Umbilical cord (tissue), 1 donor: ENCODE measurements at regions not wholly inside any gene's neighbourhood (a gene's known extent, or its start where the extent isn't known, plus 50 kb on each side); places are given as distances from the start of the nearest gene placed in this dataset.

Experiments
- DNase-seq: peaks from one replicate; pipeline ENCODE4 v3.0.0-alpha.2; 2015; ENCODE audit warnings: low spot score

DNA sequence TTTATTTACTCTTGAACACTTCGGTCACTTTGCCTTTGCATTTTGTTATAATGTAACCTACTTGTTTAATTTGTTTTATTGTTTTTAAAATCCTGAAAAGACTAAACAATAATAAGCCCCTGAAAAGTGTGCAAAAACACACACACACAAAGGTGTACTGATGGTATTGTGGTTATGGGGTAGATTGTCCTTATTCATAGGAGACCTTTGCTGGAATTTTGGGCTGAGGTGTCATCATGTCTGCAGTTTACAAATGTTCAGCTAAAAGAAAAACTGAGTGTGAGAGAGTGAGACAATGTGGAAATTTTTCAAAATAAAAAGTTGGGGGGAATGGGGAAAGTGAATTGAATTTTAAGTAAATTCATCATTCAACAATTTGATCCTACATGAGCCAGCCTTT is 174.9 kb downstream of the QDPR start:
- no peak for DNase-seq

DNA sequence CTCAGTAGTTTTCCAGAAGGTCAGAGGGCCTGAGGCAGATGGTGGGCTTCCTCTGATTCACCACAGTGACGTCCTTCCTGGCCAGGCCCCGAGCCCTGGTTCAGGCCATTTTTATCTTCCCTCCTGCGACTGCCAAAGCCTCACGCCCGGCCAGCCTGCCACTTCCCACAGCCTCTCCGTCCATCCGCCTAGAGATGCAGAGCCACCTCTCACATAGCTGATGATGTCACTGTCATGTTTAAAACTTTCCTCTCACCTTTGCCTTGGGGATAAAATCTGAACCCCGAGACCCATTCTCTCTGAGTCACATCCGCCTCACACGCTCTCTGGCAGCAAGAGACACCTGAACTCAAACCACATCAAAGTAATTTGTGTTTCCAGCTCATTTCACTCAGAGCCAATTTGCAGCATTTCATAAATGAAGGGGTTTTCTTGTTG is 175.3 kb downstream of the QDPR start:
- DNase-seq: no peak

DNA sequence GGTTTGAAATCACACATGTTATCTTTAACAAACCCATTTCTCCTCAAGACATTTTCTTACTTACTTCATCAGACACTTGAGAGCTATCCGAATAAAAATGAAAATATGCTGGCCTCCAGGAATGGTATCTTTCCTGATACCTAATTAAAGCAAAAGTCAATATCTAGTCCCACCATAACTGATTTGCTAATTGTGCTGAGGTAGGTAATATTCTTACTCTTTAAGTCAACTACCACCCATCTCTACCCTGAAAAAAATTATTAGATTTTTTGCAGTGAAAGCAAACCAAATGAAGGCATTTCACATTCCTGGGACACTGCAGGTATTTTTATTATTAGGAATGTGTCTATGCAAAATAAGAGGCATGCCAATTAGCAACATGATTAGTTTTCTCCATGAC is 175.8 kb downstream of the QDPR start:
- DNase-seq: no peak

DNA sequence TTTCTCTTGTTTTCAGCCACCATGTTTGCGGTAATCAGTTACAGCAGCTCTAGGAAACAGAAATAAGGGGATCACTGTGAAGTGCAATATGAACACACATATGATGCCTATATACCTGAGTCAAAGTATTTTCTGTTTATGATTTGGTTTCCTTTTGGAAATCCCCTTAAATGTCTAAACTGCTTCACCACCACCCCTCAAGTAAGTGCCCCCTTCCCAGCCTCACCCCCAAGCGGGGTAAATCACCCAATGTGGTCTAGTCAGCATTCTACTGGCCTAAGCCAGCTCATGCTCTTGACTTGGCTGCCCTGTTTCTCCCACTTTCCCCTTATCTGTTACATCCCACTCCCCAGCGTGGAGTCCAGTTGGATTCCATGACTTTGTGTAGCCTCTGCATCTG is 176.5 kb downstream of the QDPR start:
- no peak for DNase-seq

DNA sequence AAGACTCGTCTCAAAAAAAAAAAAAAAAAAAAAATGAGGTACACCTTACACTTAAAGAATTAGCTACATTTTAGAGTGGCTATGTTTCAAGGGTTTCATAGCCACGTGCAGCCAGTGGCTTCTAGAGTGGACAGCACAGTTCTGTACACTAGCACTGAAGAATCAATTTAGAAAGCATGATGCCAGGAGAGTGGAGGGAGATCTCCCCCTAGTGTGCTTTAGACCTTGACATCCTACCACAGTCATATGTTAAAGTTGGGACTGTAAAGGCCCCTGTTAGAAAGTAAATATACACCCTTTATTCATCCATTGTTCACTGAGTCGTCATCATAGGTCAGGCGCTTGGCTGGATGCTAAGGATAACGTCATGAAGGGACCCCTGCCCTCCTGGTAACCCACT is 179.4 kb downstream of the QDPR start:
- DNase-seq: no peak

GRCh38 chr4:17329046-17329445 is 182.8 kb downstream of the QDPR start:
- DNase-seq: peak; percentile 13

- no peak for DNase-seq
Observed at GRCh38 chr4:17328141-17328815, 183.6 kb downstream of the QDPR start.

DNA sequence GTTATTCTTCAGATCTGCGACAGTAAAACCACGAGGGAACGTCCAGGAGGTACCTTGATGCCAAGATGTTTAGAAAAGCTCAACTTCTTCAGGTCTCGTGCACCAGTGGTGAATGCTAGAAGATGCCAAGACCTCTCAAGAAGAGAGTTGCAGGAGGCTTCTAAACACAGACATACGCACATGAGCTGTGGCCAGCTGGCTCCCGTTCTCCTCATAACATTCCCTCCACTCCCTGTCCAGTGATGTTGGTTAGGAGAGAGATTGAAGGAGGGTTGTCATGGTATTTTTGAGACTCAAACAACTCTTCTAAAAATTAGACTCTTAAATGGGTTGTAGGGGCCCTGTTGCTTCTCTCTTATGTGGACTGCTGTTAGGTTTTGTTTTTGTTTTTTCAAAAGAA is 184.3 kb downstream of the QDPR start:
- no peak for DNase-seq

DNA sequence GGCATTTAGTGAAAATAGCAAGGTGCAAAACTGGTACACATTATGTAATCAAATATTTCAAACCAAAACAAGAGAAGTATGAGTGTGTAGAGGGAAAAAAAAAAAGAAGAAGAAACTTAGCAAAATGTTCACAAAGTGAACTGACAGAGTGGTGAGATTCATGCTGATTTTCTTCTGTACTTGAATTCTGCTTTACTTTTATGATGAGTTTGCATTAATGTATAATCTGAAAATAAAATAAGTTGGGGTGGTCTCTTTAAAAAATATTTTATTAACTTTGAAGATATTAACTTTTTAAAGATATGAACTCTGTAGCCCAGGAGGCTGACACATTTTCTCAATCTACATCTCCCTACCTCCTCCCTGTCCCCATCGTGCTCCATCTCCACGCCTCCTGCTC is 185.1 kb downstream of the QDPR start:
- no peak for DNase-seq

- DNase-seq: no peak
Observed at GRCh38 chr4:17325098-17325497, 186.8 kb downstream of the QDPR start.

DNA sequence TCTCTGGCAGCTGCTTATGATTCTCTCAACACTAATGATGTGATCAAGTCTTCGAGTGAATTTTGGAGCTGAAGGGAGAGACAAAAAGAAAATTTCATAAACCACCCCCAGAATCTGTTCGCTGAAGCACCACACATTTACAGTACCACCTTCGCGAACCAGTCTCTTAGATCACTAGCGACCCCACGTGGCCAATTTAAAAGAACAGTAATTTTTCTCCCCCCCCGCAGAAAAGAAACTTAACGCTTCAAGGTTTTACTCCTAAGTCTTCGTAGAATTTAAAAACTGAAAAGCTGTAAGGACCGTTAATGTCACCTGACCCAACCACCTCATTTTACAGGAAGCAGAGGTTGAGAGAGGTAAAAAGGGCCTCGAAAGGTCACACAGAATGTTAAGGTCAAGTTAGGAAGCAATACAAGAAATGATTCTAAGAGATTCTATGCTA is 187.5 kb downstream of the QDPR start:
- DNase-seq: peak; percentile 58

- peak; percentile 15 for DNase-seq
Observed at GRCh38 chr4:17323554-17324385, 188.1 kb downstream of the QDPR start.

DNA sequence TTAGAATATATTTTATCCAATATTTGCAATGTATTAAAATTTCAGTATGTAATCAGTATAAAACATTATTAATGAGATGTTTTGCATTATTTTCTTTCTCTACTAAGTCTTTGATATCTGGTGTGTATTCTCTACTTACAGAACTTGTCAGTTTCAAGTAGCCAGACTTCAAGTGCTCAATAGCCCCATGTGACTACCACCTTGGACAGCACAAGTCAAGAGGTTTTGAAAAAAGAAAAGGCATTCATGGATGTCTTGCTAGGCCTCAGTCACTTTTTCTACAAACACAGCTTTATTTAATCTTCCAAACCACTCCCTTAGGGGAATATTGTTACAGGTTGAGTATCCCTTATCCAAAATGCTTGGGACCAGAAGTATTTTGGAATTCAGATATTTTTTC is 189.4 kb downstream of the QDPR start:
- DNase-seq: no peak

DNA sequence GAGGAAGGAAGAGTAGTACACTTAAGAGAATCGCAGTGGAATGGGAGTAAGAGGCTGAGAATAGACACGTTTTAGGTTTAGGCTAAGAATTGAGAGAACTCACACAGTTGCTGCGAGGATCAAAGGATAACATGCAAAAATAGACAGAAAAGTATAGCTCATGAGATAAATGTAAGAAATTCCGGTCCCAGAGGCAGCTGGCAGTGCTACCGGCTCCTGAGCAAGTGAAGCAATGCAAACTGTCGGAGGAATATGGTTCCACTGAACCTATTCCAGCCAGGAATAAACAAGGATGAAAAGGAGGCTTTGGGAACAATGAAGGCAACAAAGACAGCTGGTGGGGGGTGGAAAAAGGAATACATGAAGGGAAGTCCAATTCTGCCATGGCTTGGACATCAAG is 191.8 kb downstream of the QDPR start:
- no peak for DNase-seq

GRCh38 chr4:17317526-17317925 is 194.4 kb downstream of the QDPR start:
- no peak for DNase-seq

GRCh38 chr4:17316566-17316965 is 195.3 kb downstream of the QDPR start:
- no peak for DNase-seq

DNA sequence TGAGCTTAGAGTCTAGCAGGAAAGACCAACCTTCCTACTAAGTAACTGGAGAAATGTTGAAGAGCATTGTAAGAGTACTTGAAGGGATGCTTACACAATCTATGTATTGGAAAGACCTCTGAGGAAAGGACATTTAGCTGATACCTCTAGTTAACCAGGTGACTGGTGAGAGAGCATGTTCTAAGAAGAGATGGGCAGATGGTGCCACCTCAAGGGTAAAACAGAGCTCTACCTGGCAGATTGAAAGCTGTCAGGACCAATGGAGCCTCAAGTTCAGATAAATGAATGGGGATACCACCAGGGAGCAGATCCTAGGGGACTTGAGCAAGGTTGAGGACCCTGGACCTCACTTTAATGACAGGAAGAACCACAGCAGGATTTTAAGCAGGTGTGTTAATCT is 196.4 kb downstream of the QDPR start:
- DNase-seq: no peak

GRCh38 chr4:17313194-17313593 is 198.7 kb downstream of the QDPR start:
- no peak for DNase-seq

- DNase-seq: no peak
Observed at GRCh38 chr4:17310269-17310652, 201.6 kb downstream of the QDPR start.

- no peak for DNase-seq
Observed at GRCh38 chr4:17309567-17310268, 202.2 kb downstream of the QDPR start.

DNA sequence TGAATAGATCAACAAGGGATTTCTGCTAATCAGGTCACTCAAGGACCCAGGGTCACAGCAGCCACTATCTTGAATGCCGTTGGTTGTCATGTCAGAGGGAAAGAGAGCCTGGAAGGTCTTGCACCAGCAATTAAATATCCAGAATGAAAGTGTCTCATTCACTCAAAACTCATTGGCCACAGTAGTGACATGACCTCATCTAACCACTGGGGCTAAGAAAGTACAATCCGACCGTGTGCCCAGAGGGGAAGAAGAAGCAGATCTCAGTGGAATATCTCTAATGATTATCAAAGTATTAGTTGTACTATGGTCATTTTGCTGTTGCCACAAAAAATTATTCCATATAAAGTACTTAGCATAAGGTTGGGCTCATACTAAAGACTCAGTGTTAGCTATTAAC is 210.0 kb downstream of the QDPR start:
- no peak for DNase-seq

- DNase-seq: no peak
Observed at GRCh38 chr4:17301266-17301665, 210.6 kb downstream of the QDPR start.
